Cardiac muscle cell (in vitro differentiated cells and primary cell): ENCODE measurements at regions not wholly inside any gene's neighbourhood (a gene's known extent, or its start where the extent isn't known, plus 50 kb on each side); places are given as distances from the start of the nearest gene placed in this dataset.

Experiments
- DNase-seq, 2 donors: peaks; one replicate each; pipeline versions ENCODE4 v3.0.0 to v3.0.0-alpha.2; 2010 to 2017; ENCODE audit warnings: low read depth in 1 of 2, low spot score in 1 of 2
- H3K27ac ChIP-seq: fragments of 200-600 bp; sonication (generic); 2 replicates; pipeline ENCODE4 v1.5.1; 2016
- H3K27me3 ChIP-seq: fragments of 200-600 bp; sonication (generic); 2 replicates; pipeline ENCODE4 v1.6.0; 2016; ENCODE audit warnings: control low read depth
- H3K36me3 ChIP-seq: fragments of 200-600 bp; sonication (generic); 2 replicates; pipeline ENCODE4 v1.5.1; 2016; ENCODE audit warnings: control low read depth
- H3K4me1 ChIP-seq: fragments of 200-600 bp; sonication (generic); 2 replicates; pipeline ENCODE4 v1.8.1; 2017; ENCODE audit warnings: low read depth, mild to moderate bottlenecking, mixed run types
- H3K4me3 ChIP-seq: fragments of 200-600 bp; sonication (generic); 2 replicates; pipeline ENCODE4 v1.5.1; 2016; ENCODE audit warnings: mild to moderate bottlenecking
- H3K9me3 ChIP-seq: fragments of 200-600 bp; sonication (generic); 2 replicates; pipeline ENCODE4 v1.5.1; 2017; ENCODE audit warnings: low read depth, mild to moderate bottlenecking, control low read depth
- CTCF ChIP-seq: IDR thresholded peaks from 2 replicates; pipeline ENCODE4 v1.5.1; 2012; ENCODE audit warnings: low read depth, mild to moderate bottlenecking, low read length

GRCh38 chr14:34347683-34348082 lies 114.4 kb downstream of the SPTSSA start:
- Histone ChIP-seq H3K27ac (no peak overlapping the region), H3K27me3 (no peaks in the 10 kb centered on the region), H3K9me3 (no peaks in the 10 kb centered on the region), H3K4me1 (no peaks in the 10 kb centered on the region), H3K36me3 (no peaks in the 10 kb centered on the region), H3K4me3 (no peak overlapping the region)
- no peak for DNase-seq
- TF ChIP-seq CTCF = no peak

DNA sequence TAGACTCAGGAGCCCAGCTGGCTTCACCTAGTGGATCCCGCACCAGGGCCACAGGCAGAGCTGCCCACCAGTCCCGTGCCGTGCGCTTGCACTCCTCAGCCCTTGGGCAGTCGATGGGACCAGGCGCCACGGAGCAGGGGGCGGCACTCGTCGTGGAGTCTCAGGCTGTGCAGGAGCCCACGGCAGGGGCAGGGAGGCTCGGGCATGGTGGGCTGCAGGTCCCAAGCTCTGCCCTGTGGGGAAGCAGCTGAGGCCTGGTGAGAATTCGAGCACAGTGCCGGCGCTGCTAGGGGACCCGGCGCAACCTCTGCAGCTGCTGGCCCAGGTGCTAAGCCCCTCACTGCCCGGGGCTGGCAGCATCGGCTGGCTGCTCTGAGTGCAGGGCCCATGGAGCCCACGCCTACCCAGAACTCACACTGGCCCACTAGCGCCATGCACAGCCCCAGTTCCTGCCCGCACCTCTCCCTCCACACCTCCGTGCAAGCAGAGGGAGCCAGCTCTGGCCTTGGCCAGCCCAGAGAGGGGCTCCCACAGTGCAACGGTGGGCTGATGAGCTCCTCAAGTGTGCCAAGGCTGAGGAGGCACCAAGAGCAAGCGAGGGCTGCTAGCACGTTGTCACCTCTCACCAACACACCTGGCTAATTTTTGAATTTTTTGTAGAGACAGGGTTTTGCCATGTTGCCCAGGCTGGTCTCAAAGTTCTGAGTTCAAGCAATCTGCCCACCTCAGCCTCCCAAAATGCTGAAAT lies 116.1 kb downstream of the SPTSSA start:
- DNase-seq = no peak
- Histone ChIP-seq H3K4me3 (no peak overlapping the region), H3K9me3 (no peaks in the 10 kb centered on the region), H3K27ac (no peak overlapping the region), H3K27me3 (no peaks in the 10 kb centered on the region), H3K4me1 (no peaks in the 10 kb centered on the region), H3K36me3 (no peaks in the 10 kb centered on the region)
- TF ChIP-seq CTCF = no peak

DNA sequence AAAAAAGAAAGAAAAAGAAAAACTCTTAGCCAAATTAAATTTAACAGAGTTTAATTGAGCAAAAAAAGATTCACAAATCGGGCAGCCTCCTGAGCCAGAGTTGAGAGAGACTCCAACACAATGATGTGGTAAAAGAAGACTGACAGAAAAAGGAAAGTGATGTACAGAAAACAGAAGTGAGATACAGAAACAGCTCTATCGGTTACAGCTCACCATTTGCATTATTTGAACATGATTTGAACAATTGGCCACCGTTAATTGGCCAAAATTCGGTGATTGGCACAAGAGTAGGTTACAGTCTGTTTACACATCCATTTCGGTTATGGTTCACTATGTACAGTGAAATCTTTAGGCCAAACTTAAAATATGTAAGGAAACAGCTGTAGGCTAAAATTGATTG lies 117.7 kb downstream of the SPTSSA start:
- DNase-seq = no peak
- Histone ChIP-seq H3K9me3 (no peaks in the 10 kb centered on the region), H3K4me3 (no peak overlapping the region), H3K27ac (no peak overlapping the region), H3K36me3 (no peaks in the 10 kb centered on the region), H3K27me3 (no peaks in the 10 kb centered on the region), H3K4me1 (no peaks in the 10 kb centered on the region)
- no peak for TF ChIP-seq CTCF

DNA sequence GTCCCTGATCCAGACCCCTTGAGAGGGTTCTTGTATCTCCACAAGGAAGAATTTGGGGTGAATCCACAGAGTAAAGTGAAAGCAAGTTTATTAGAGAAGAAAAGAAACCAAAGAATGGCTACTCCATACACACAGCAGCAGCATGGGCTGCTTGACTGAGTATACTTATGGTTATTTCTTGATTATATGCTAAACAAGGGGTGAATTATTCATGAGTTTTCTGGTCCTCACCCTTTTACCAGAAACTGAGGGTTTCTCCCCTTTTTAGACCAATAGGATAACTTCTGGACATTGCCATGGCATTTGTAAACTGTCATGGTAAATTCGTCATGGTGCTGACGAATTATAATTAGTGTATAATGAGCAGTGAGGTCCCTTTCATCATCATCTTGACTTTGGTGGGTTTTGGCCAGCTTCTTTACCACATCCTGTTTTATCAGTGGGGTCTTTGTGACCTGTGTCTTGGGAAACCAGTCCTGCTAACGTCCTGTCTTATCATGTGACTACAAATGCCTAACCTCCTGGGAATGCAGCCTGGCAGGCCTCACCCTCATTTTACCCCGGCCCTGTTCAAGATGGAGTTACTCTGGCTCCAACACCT lies 121.9 kb downstream of the SPTSSA start:
- H3K4me1 ChIP-seq = no peaks in the 10 kb centered on the region
- no peak overlapping the region for H3K27ac ChIP-seq

DNA sequence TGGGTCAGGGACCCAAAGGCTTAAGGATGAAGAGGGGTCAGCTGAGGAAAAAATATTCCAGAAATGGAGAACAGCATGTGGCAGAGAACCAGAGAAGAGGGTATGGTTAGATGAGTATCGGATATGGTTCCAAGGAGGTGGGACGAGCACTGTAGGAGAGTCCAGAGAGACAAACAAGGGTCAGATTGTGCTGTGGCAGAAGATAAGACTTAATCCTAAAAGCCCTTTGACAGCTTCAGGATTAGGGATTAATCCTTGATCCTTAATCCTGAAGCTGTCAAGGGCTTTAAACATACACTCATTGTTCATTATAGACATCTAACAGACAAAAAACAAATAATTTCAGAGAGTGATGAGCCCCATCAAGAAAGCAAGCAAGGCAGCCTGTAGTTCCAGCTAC lies 124.0 kb downstream of the SPTSSA start:
- TF ChIP-seq CTCF = no peak
- Histone ChIP-seq H3K27ac (no peak overlapping the region), H3K9me3 (no peaks in the 10 kb centered on the region), H3K4me3 (no peak overlapping the region), H3K27me3 (no peaks in the 10 kb centered on the region), H3K4me1 (no peaks in the 10 kb centered on the region), H3K36me3 (no peaks in the 10 kb centered on the region)
- no peak for DNase-seq

More for the DNA sequence above, 121.9 kb downstream of the SPTSSA start:
- H3K36me3 ChIP-seq = no peaks in the 10 kb centered on the region
- no peaks in the 10 kb centered on the region for H3K27me3 ChIP-seq
- no peaks in the 10 kb centered on the region for H3K9me3 ChIP-seq
- peak in 1 of 2 donors; percentile 60 for DNase-seq
- no peak for TF ChIP-seq CTCF
- no peak overlapping the region for H3K4me3 ChIP-seq
